A673 (cell line): ENCODE measurements at regions not wholly inside any gene's neighbourhood (a gene's known extent, or its start where the extent isn't known, plus 50 kb on each side); places are given as distances from the start of the nearest gene placed in this dataset.

Experiments used
- CTCF ChIP-seq: fragments of 300-800, 200-600 bp; sonication (generic); conservative IDR thresholded peaks from 2 replicates; pipeline ENCODE4 v1.5.1; 2017; ENCODE audit warnings: low read depth, mild to moderate bottlenecking, antibody characterized with exemption, low read length, moderate library complexity, mixed read lengths
- EZH2 ChIP-seq: fragments of 200-600 bp; sonication (generic); IDR thresholded peaks from 2 replicates; pipeline ENCODE4 v1.6.1; 2017; ENCODE audit warnings: borderline replicate concordance, low read depth, mild to moderate bottlenecking, mixed read lengths, antibody characterized with exemption, low read length; ENCODE audit not compliant: poor library complexity, severe bottlenecking

- no peak for TF ChIP-seq CTCF
- no peak for TF ChIP-seq EZH2
Observed at GRCh38 chr17:14750866-14751265, 450.0 kb downstream of the HS3ST3B1 start.
